ENCODE measurements at regions not wholly inside any gene's neighbourhood (a gene's known extent, or its start where the extent isn't known, plus 50 kb on each side); places are given as distances from the start of the nearest gene placed in this dataset.

- TF ChIP-seq CTCF (CRISPR knock-in tag; IDR thresholded peaks at IDR 0.05) (no peak), PHF5A (CRISPR knock-in tag; IDR thresholded peaks at IDR 0.05; ENCODE audit: low read depth, unreplicated experiment) (no peak), EHMT2 (IDR thresholded peaks at IDR 0.05; ENCODE audit: borderline replicate concordance, low read depth, low read length) (no peak), USF2 (IDR thresholded peaks at IDR 0.05; ENCODE audit: low read depth, low read length) (no peak), USF2 (CRISPR knock-in tag; IDR thresholded peaks at IDR 0.05; ENCODE audit: borderline replicate concordance) (no peak), PRPF4 (IDR thresholded peaks at IDR 0.05; ENCODE audit: low read depth, low read length, poor library complexity, severe bottlenecking) (no peak), KDM1A (CRISPR knock-in tag; IDR thresholded peaks at IDR 0.05) (no peak), RNF2 (conservative IDR thresholded peaks at IDR 0.05; ENCODE audit: low read depth) (no peak), POLR2A (IDR thresholded peaks at IDR 0.05; ENCODE audit: insufficient read depth in 1 of 2, low read depth in 2 of 2, low read length in 2 of 2) (no peak), BRF2 (CRISPR knock-in tag; IDR thresholded peaks at IDR 0.05) (no peak), CEBPB (IDR thresholded peaks at IDR 0.05; ENCODE audit: borderline replicate concordance, low read depth, low read length) (no peak), E2F1 (CRISPR knock-in tag; IDR thresholded peaks at IDR 0.05) (no peak), MAX (IDR thresholded peaks at IDR 0.05) (no peak), ZFX (CRISPR knock-in tag; IDR thresholded peaks at IDR 0.05; ENCODE audit: low read depth) (no peak)
Measured at GRCh38 chr11:13208921-13209320, 68.7 kb upstream of the BMAL1 start.

Data from HepG2 (cell line).